GM12878 (cell line): ENCODE measurements at regions not wholly inside any gene's neighbourhood (a gene's known extent, or its start where the extent isn't known, plus 50 kb on each side); places are given as distances from the start of the nearest gene placed in this dataset.

Source experiments
- CTCF ChIP-seq, 3 experiments: IDR thresholded peaks in 2 of 3; conservative IDR thresholded peaks in 1 of 3; 2 replicates each; pipeline ENCODE4 v1.5.1; 2011; ENCODE audit warnings: low read depth in 3 of 3, low read length in 3 of 3, mild to moderate bottlenecking in 3 of 3, control low read depth in 2 of 3, moderate library complexity in 2 of 3, inconsistent platforms in 1 of 3, mixed read lengths in 1 of 3; ENCODE audit not compliant: control insufficient read depth in 2 of 3, insufficient read depth in 1 of 3; ENCODE audit errors: extremely low read depth in 1 of 3
- EZH2 ChIP-seq: IDR thresholded peaks from 2 replicates; pipeline ENCODE4 v1.6.1; 2012; ENCODE audit warnings: low read depth, mild to moderate bottlenecking, control low read depth, inconsistent platforms, low read length, borderline replicate concordance; ENCODE audit not compliant: control insufficient read depth
- FOXM1 ChIP-seq: IDR thresholded peaks from 2 replicates; pipeline ENCODE4 v1.6.1; 2012; ENCODE audit warnings: low read depth, mild to moderate bottlenecking, inconsistent platforms, low read length, moderate library complexity
- IKZF2 ChIP-seq, 2 experiments: fragments of 450-650 bp; IDR thresholded peaks; 2 replicates each; pipeline ENCODE4 v1.6.1; 2017; ENCODE audit warnings: mild to moderate bottlenecking in 2 of 2, moderate library complexity in 2 of 2
- SMARCA5 ChIP-seq: fragments of 450-650 bp; IDR thresholded peaks from 2 replicates; pipeline ENCODE4 v1.6.1; 2017; ENCODE audit warnings: mild to moderate bottlenecking

- no peak for TF ChIP-seq CTCF (IDR thresholded peaks at IDR 0.05 in 2 of 3, conservative IDR thresholded peaks at IDR 0.05 in 1 of 3; ENCODE audit: control insufficient read depth in 2 of 3, extremely low read depth in 1 of 3, insufficient read depth in 1 of 3, low read depth in 3 of 3, low read length in 3 of 3)
- no peak for TF ChIP-seq SMARCA5
- no peak for TF ChIP-seq EZH2
- no peak for TF ChIP-seq IKZF2 (IDR thresholded peaks at IDR 0.05)
- TF ChIP-seq FOXM1 = no peak
Observed at GRCh38 chr14:49451938-49452337, 134.2 kb downstream of the RPS29 start.
